ENCODE measurements at regions not wholly inside any gene's neighbourhood (a gene's known extent, or its start where the extent isn't known, plus 50 kb on each side); places are given as distances from the start of the nearest gene placed in this dataset.

GRCh38 chr16:86868070-86868469, 289.7 kb downstream of the FOXL1 start:
- no peak for TF ChIP-seq EZH2 (IDR thresholded peaks at IDR 0.05; ENCODE audit: borderline replicate concordance, low read depth, low read length, severe bottlenecking)
- no peak for TF ChIP-seq CTCF (IDR thresholded peaks at IDR 0.05; ENCODE audit: borderline replicate concordance, extremely low read depth, low read length, poor library complexity, severe bottlenecking)
